Mesenchymal stem cell (in vitro differentiated cells and primary cell): ENCODE measurements at regions not wholly inside any gene's neighbourhood (a gene's known extent, or its start where the extent isn't known, plus 50 kb on each side); places are given as distances from the start of the nearest gene placed in this dataset.

ENCODE experiments used
- DNase-seq: peaks from one replicate; pipeline ENCODE4 v3.0.0-alpha.2; 2013
- H2AFZ ChIP-seq: one replicate; pipeline ENCODE4 v1.6.1; 2013; ENCODE audit warnings: low read depth, mild to moderate bottlenecking, control low read depth, inconsistent platforms, low read length, moderate library complexity
- H2AK5ac ChIP-seq: 2 replicates; pipeline ENCODE4 v1.6.1; 2013; ENCODE audit warnings: low read length, moderate library complexity, mild to moderate bottlenecking, inconsistent platforms; ENCODE audit not compliant: severe bottlenecking
- H2BK120ac ChIP-seq: one replicate; pipeline ENCODE4 v1.6.1; 2013; ENCODE audit warnings: low read depth, mild to moderate bottlenecking, inconsistent platforms, low read length, moderate library complexity
- H2BK12ac ChIP-seq, 2 experiments: one replicate each; pipeline ENCODE4 v1.6.1; 2013; ENCODE audit warnings: inconsistent platforms in 2 of 2, low read length in 2 of 2, mild to moderate bottlenecking in 2 of 2, moderate library complexity in 2 of 2, control low read depth in 1 of 2
- H2BK15ac ChIP-seq: one replicate; pipeline ENCODE4 v1.6.1; 2013; ENCODE audit warnings: mild to moderate bottlenecking, low read depth, inconsistent platforms; ENCODE audit not compliant: poor library complexity, severe bottlenecking
- H2BK5ac ChIP-seq: 2 replicates; pipeline ENCODE4 v1.6.1; 2013; ENCODE audit warnings: low read depth, mild to moderate bottlenecking, low read length, control low read depth, inconsistent platforms; ENCODE audit not compliant: poor library complexity, severe bottlenecking
- H3K14ac ChIP-seq, 2 experiments: one replicate each; pipeline ENCODE4 v1.6.1; 2013; ENCODE audit warnings: inconsistent platforms in 2 of 2, low read length in 2 of 2, control low read depth in 1 of 2, mild to moderate bottlenecking in 1 of 2, moderate library complexity in 1 of 2
- H3K18ac ChIP-seq, 2 experiments: one replicate each; pipeline ENCODE4 v1.6.1; 2013; ENCODE audit warnings: inconsistent platforms in 2 of 2, low read length in 2 of 2, control low read depth in 1 of 2, low read depth in 1 of 2, mild to moderate bottlenecking in 1 of 2
- H3K23ac ChIP-seq, 2 experiments: one replicate each; pipeline ENCODE4 v1.6.1; 2013; ENCODE audit warnings: inconsistent platforms in 2 of 2, low read length in 2 of 2, mild to moderate bottlenecking in 2 of 2, moderate library complexity in 2 of 2, control low read depth in 1 of 2
- H3K27ac ChIP-seq: 2 replicates; pipeline ENCODE4 v1.5.1; 2013; ENCODE audit warnings: mild to moderate bottlenecking, moderate library complexity, low read length, control low read depth, inconsistent platforms; ENCODE audit not compliant: poor library complexity, severe bottlenecking
- H3K27me3 ChIP-seq, 2 experiments: 2 replicates each; pipeline versions ENCODE4 v1.6.1 to v1.7.0; 2013; ENCODE audit warnings: low read length in 2 of 2, mild to moderate bottlenecking in 2 of 2, moderate library complexity in 2 of 2, control low read depth in 1 of 2, inconsistent platforms in 1 of 2; ENCODE audit not compliant: control insufficient read depth in 1 of 2, insufficient read depth in 1 of 2
- H3K36me3 ChIP-seq, 2 experiments: 2 replicates each; pipeline versions ENCODE4 v1.6.1 to v1.7.0; 2013; ENCODE audit warnings: low read length in 2 of 2, control low read depth in 1 of 2, inconsistent platforms in 1 of 2, low read depth in 1 of 2, mild to moderate bottlenecking in 1 of 2; ENCODE audit not compliant: insufficient read depth in 2 of 2, control insufficient read depth in 1 of 2
- H3K4ac ChIP-seq, 2 experiments: one replicate each; pipeline ENCODE4 v1.6.1; 2013; ENCODE audit warnings: inconsistent platforms in 2 of 2, low read length in 2 of 2, mild to moderate bottlenecking in 2 of 2, moderate library complexity in 2 of 2, control low read depth in 1 of 2, low read depth in 1 of 2
- H3K4me1 ChIP-seq: 2 replicates; pipeline ENCODE4 v1.6.1; 2013; ENCODE audit warnings: low read depth, low read length, control low read depth; ENCODE audit not compliant: control insufficient read depth, insufficient read depth
- H3K4me2 ChIP-seq: 2 replicates; pipeline ENCODE4 v1.6.1; 2013; ENCODE audit warnings: low read length, mild to moderate bottlenecking, inconsistent platforms; ENCODE audit not compliant: poor library complexity, severe bottlenecking
- H3K4me3 ChIP-seq, 2 experiments: 2 replicates each; pipeline versions ENCODE4 v1.5.1 to v1.7.0; 2013; ENCODE audit warnings: low read length in 2 of 2, mild to moderate bottlenecking in 2 of 2, control low read depth in 1 of 2, low read depth in 1 of 2; ENCODE audit not compliant: insufficient read depth in 1 of 2
- H3K79me1 ChIP-seq: replicated peaks from 2 replicates; pipeline ENCODE4 v1.6.1; 2013; ENCODE audit warnings: mild to moderate bottlenecking, control low read depth, low read length, inconsistent platforms; ENCODE audit not compliant: poor library complexity, severe bottlenecking
- H3K9ac ChIP-seq: 2 replicates; pipeline ENCODE4 v1.7.0; 2013; ENCODE audit warnings: mild to moderate bottlenecking, low read length, moderate library complexity
- H3K9me3 ChIP-seq: 2 replicates; pipeline ENCODE4 v1.7.0; 2013; ENCODE audit warnings: mild to moderate bottlenecking, low read length; ENCODE audit not compliant: control insufficient read depth
- H4K8ac ChIP-seq: one replicate; pipeline ENCODE4 v1.6.1; 2013; ENCODE audit warnings: inconsistent platforms, mild to moderate bottlenecking, low read length, moderate library complexity
- H4K91ac ChIP-seq: one replicate; pipeline ENCODE4 v1.6.1; 2013; ENCODE audit warnings: mild to moderate bottlenecking, low read length, inconsistent platforms
- WGBS: methylation state at CpG from one replicate; pipeline ENCODE4 v1.1.7; 2013; ENCODE audit warnings: mixed read lengths; 5-methylcytosine and 5-hydroxymethylcytosine counted together

DNA sequence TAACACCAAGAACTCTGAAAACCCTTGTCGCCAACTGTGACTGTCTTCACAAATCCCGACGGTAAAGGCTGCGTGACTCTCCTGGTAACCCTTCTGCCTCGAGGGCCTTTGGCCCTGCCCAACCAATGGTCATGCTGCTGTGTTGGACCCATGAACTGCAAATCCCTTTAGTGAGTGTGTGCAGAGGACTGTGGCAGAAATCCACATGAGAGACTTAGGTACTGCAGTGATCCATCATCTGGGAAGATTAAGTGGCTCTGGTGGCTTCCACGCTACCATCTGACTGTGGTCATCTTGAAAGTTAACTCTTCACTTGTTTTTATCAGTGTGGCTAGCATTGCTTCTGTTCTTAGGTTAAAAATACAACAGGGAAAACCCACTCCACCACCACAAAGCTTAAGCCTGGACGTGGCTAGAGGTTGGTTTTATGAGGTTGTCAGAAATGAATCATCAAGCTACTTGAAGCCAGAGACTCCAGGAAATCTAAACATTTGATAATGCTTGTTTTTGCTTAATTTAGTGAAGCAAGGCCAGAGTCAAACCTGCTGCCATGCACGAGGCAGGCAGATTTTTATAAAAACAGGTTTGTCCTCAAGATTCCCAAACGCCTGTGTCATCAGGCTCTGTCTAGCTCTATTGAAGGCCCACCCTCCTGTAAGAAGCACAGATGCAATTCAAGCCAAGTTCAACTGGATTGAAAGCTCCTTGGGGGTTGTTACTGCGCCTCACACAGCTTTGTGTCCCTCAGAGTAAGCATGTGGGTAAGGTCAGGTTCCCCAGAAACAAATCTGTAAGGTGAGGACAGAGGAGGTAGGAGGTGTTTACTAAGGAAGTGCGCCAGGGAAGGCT is 52.7 kb upstream of the ERCC6L2 start:
- no peak overlapping the region for H2BK120ac ChIP-seq
- WGBS, result 61% methylated on average over 9 of the region's 11 CpGs
- peak; percentile 97 for DNase-seq
- H4K8ac ChIP-seq, result peak overlapping the region; percentile 1
- no peak overlapping the region for H2AFZ ChIP-seq
- no peak overlapping the region for H3K4me3 ChIP-seq
- H3K14ac ChIP-seq, result peak overlapping the region in 1 of 2 experiments; percentile 64
- peak overlapping the region; percentile 61 for H3K27ac ChIP-seq
- no peak overlapping the region for H2BK5ac ChIP-seq
- peak overlapping the region in 1 of 2 experiments; percentile 40 for H3K4ac ChIP-seq
- no peaks in the 10 kb centered on the region for H3K9me3 ChIP-seq
- peak overlapping the region; percentile 77 for H4K91ac ChIP-seq
- H3K36me3 ChIP-seq, result no peaks in the 10 kb centered on the region
- no peak overlapping the region for H3K23ac ChIP-seq
- peak overlapping the region; percentile 14 to 91 for H2BK12ac ChIP-seq
- no peak overlapping the region for H2BK15ac ChIP-seq
- no peak overlapping the region for H3K4me2 ChIP-seq
- no peak overlapping the region for H3K9ac ChIP-seq
- H3K79me1 ChIP-seq, result no peaks in the 10 kb centered on the region
- peaks cover 14% of the 10 kb centered on the region for H3K4me1 ChIP-seq
- peak overlapping the region; percentile 47 to 73 for H3K18ac ChIP-seq
- peak overlapping the region; percentile 76 for H2AK5ac ChIP-seq
- no peaks in the 10 kb centered on the region for H3K27me3 ChIP-seq

DNA sequence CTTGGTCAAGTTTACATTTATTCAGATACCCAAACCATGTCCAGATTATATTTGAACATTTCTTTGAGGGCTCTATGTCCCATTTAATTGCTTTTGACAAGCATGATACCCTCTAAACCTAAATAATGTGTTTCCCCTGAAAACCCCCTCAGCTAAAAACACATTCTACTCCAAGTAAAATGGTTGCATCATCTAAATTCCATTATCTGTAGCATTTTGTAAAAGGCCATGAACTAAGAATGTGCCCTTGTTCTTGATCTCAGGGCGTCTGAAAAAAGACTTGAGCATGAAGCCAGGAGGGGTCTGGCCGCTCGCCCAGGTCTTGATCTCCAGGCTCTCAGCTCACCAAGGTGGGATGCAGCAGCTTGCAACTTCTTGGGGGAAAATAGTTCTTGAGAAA is 53.5 kb upstream of the ERCC6L2 start:
- WGBS, result 84% methylated on average over 3 of the region's 3 CpGs
- Histone ChIP-seq H4K8ac (no peak overlapping the region), H3K9me3 (no peaks in the 10 kb centered on the region), H3K4ac (no peak overlapping the region), H3K27me3 (no peaks in the 10 kb centered on the region), H3K4me2 (no peak overlapping the region), H2BK12ac (no peak overlapping the region), H3K23ac (no peak overlapping the region), H3K4me1 (peaks cover 16% of the 10 kb centered on the region), H3K36me3 (no peaks in the 10 kb centered on the region), H3K79me1 (no peaks in the 10 kb centered on the region), H2BK5ac (no peak overlapping the region), H3K9ac (no peak overlapping the region), H3K18ac (peak overlapping the region in 1 of 2 experiments; percentile 8), H3K14ac (no peak overlapping the region), H2BK15ac (no peak overlapping the region), H2AK5ac (peak overlapping the region; percentile 76), H2AFZ (no peak overlapping the region), H2BK120ac (no peak overlapping the region), H3K4me3 (no peak overlapping the region), H3K27ac (no peak overlapping the region), H4K91ac (no peak overlapping the region)
- no peak for DNase-seq

DNA sequence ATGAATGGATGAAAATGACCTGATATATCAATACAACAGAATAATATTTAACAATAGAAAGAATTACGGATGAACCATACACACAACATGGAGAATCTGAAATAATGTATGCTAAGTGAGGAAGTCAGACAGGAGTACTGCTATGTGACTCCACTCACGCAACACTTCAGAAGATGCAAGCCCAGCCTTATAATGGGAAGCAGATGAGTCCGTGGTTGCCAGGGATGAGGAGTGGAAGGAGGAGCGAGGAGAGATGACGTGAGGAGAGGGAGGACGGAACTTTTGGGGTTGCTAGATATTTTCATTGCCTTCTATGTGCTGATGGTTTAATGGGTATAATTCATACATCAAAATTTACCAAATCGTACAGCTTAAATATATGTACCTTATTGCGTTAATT is 55.4 kb upstream of the ERCC6L2 start:
- no peak overlapping the region for H2BK15ac ChIP-seq
- no peaks in the 10 kb centered on the region for H3K79me1 ChIP-seq
- no peak overlapping the region for H3K4me3 ChIP-seq
- H3K9ac ChIP-seq, result no peak overlapping the region
- no peaks in the 10 kb centered on the region for H3K36me3 ChIP-seq
- peak overlapping the region; percentile 11 for H2AK5ac ChIP-seq
- no peak overlapping the region for H3K23ac ChIP-seq
- H4K91ac ChIP-seq, result no peak overlapping the region
- H2BK120ac ChIP-seq, result no peak overlapping the region
- 89% methylated on average over 4 of the region's 8 CpGs for WGBS
- H2AFZ ChIP-seq, result no peak overlapping the region
- no peak overlapping the region for H3K4me2 ChIP-seq
- no peak overlapping the region for H2BK12ac ChIP-seq
- no peak overlapping the region for H3K18ac ChIP-seq
- no peak overlapping the region for H4K8ac ChIP-seq
- no peak overlapping the region for H3K4ac ChIP-seq
- H3K9me3 ChIP-seq, result no peaks in the 10 kb centered on the region
- peaks cover 27% of the 10 kb centered on the region for H3K4me1 ChIP-seq
- no peaks in the 10 kb centered on the region for H3K27me3 ChIP-seq
- no peak overlapping the region for H2BK5ac ChIP-seq
- H3K14ac ChIP-seq, result no peak overlapping the region
- no peak overlapping the region for H3K27ac ChIP-seq
- no peak for DNase-seq

DNA sequence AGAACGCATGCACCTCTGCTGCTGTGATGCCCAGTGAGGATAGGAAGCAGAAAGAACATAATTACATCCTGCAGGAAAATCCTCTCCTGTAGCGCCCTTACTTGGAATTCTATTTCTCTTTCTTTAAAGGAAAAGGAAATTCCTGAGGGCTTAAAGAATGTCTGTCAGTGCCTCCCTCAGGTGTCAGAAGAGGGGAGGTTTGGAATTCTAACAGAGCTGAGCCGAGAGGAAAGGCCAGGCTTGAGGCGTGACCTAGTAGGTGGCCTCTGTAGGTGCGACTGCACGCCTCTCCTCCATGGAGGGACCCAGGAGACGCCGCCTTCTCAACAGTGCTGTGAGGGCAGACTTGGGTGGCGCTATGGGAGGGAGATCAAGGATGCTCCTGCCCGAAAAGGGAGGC is 55.9 kb upstream of the ERCC6L2 start:
- Histone ChIP-seq H2BK120ac (no peak overlapping the region), H3K27me3 (no peaks in the 10 kb centered on the region), H3K14ac (no peak overlapping the region), H3K9me3 (no peaks in the 10 kb centered on the region), H3K4me1 (peaks cover 31% of the 10 kb centered on the region), H3K79me1 (no peaks in the 10 kb centered on the region), H4K8ac (no peak overlapping the region), H3K4me3 (no peak overlapping the region), H3K36me3 (no peaks in the 10 kb centered on the region), H2BK12ac (no peak overlapping the region), H4K91ac (no peak overlapping the region), H2BK5ac (no peak overlapping the region), H2BK15ac (no peak overlapping the region), H3K4ac (no peak overlapping the region), H3K23ac (no peak overlapping the region), H3K27ac (no peak overlapping the region), H2AFZ (no peak overlapping the region), H3K9ac (no peak overlapping the region), H3K18ac (peak overlapping the region in 1 of 2 experiments; percentile 64), H3K4me2 (no peak overlapping the region), H2AK5ac (no peak overlapping the region)
- 82% methylated on average over 7 of the region's 10 CpGs for WGBS
- DNase-seq, result no peak
